ENCODE measurements at regions not wholly inside any gene's neighbourhood (a gene's known extent, or its start where the extent isn't known, plus 50 kb on each side); places are given as distances from the start of the nearest gene placed in this dataset.

DNA sequence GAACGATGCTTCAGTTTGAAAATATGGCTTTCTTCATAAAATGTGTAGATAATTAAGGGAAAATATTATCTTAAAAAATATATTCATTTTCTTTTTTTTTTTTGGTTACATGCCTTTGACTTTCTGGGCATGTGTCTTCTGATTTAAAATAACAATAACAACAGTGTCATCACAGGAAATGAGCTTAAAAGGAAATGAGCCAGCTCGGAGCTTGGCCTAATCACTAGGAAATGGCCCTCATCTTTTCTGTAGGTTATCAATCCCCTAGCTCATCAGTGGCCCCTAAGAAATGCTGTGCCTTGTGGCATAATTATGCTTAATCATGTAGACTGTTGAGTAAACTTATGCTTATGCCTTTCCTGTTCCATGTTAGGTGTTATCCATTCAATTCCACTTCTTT is 141.8 kb upstream of the FHL2 start:
- no peak for TF ChIP-seq EZH2 (IDR thresholded peaks at IDR 0.05; ENCODE audit: insufficient read depth, poor library complexity, severe bottlenecking)
- no peak for TF ChIP-seq EZH2phosphoT487 (IDR thresholded peaks at IDR 0.05; ENCODE audit: insufficient read depth, low read depth)
